Progenitor cell of endocrine pancreas (in vitro differentiated cells): ENCODE measurements at regions not wholly inside any gene's neighbourhood (a gene's known extent, or its start where the extent isn't known, plus 50 kb on each side); places are given as distances from the start of the nearest gene placed in this dataset.

Experiments used
- DNase-seq: peaks from one replicate; pipeline ENCODE4 v3.0.0; 2021; ENCODE audit warnings: low spot score; ENCODE audit not compliant: unreplicated experiment
- H3K27ac Mint-ChIP-seq: 2 replicates; pipeline ENCODE4 v1.8.0; 2021; ENCODE audit warnings: mild to moderate bottlenecking, moderate library complexity, mixed read lengths
- H3K27me3 Mint-ChIP-seq: 2 replicates; pipeline ENCODE4 v1.8.0; 2021; ENCODE audit warnings: mixed read lengths
- H3K36me3 Mint-ChIP-seq: 2 replicates; pipeline ENCODE4 v1.8.0; 2022; ENCODE audit warnings: mixed read lengths; ENCODE audit not compliant: insufficient read depth
- H3K4me1 Mint-ChIP-seq: 2 replicates; pipeline ENCODE4 v1.8.0; 2021; ENCODE audit warnings: low read depth, mixed read lengths
- H3K4me3 Mint-ChIP-seq: 2 replicates; pipeline ENCODE4 v1.8.0; 2021; ENCODE audit warnings: low read depth, mild to moderate bottlenecking, moderate library complexity, mixed read lengths
- H3K9me3 Mint-ChIP-seq: 2 replicates; pipeline ENCODE4 v1.8.0; 2021; ENCODE audit warnings: low read depth, mixed read lengths
- TF ChIP-seq, protein P1 (sequence below): fragments of 200-600 bp; sonication (generic); IDR thresholded peaks from one replicate; pipeline ENCODE4 v1.5.0; 2021; ENCODE audit warnings: antibody characterized with exemption, mild to moderate bottlenecking; ENCODE audit not compliant: unreplicated experiment

DNA sequence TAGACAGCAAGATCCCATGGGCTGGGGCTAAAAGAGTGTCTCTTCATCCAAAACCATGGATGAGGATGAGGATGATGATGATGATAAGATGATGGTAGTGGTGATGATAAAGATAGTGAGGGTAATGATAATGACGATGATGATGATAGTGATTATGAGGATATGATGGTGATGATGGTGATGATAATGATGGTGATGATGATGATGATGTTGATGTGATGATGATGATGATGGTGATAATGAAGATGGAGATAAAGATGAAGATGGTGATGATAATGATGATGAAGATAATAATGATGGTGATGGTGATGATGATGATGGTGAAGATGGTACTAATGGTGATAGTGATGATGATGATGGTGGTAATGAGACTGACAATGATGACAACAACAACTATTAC lies 299.5 kb downstream of the NPIPA8 start:
- no peak for DNase-seq
- TF ChIP-seq, protein P1, sequence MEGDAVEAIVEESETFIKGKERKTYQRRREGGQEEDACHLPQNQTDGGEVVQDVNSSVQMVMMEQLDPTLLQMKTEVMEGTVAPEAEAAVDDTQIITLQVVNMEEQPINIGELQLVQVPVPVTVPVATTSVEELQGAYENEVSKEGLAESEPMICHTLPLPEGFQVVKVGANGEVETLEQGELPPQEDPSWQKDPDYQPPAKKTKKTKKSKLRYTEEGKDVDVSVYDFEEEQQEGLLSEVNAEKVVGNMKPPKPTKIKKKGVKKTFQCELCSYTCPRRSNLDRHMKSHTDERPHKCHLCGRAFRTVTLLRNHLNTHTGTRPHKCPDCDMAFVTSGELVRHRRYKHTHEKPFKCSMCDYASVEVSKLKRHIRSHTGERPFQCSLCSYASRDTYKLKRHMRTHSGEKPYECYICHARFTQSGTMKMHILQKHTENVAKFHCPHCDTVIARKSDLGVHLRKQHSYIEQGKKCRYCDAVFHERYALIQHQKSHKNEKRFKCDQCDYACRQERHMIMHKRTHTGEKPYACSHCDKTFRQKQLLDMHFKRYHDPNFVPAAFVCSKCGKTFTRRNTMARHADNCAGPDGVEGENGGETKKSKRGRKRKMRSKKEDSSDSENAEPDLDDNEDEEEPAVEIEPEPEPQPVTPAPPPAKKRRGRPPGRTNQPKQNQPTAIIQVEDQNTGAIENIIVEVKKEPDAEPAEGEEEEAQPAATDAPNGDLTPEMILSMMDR = no peak
- peaks cover 4% of the 10 kb centered on the region for H3K9me3 Mint-ChIP-seq
- no peak overlapping the region for H3K4me3 Mint-ChIP-seq
- no peak overlapping the region for H3K27ac Mint-ChIP-seq
- no peaks in the 10 kb centered on the region for H3K4me1 Mint-ChIP-seq
- no peaks in the 10 kb centered on the region for H3K36me3 Mint-ChIP-seq
- peaks cover 5% of the 10 kb centered on the region for H3K27me3 Mint-ChIP-seq

DNA sequence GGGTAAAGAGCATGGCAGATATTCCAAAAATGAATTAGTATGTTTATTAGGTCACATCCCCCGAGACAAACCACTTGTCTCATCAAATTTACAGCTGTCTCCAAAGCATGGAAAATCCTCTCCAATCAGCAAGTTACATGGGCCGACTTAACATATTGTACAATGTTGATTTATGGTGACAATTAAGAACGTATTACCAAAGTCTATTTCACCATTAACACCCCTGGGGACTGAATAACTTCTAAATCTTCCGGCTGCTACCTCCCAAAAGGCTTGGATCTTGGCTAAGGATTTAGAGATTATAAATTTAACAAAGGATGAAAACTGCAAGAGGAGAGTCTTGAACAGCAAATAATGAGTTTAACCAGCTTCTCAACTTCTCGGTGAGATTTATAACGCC lies 311.9 kb downstream of the NPIPA8 start:
- H3K27ac Mint-ChIP-seq = no peak overlapping the region
- H3K27me3 Mint-ChIP-seq = peaks cover 17% of the 10 kb centered on the region
- no peaks in the 10 kb centered on the region for H3K9me3 Mint-ChIP-seq
- H3K36me3 Mint-ChIP-seq = no peaks in the 10 kb centered on the region
- no peaks in the 10 kb centered on the region for H3K4me1 Mint-ChIP-seq
- H3K4me3 Mint-ChIP-seq = no peak overlapping the region
- no peak for DNase-seq
- TF ChIP-seq, protein P1 = no peak

DNA sequence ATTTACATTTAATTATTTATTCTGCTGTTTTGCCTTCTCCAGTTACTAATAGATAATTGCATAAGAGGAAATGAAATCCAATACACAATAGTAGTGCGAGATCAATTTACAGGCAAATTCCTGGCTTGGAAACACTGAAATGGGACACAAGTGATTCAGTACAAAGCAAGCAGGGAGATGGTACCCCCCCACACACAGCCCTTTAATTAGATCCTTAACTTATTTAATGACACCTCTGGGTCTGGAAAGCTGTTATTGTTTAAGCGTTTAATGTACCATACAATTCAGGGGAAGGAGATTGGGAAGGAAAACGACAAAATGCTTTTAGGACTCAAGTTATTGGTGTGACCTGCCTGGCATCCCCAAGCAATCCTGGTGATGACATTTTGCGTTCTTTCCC lies 318.2 kb downstream of the NPIPA8 start:
- no peak overlapping the region for H3K27ac Mint-ChIP-seq
- no peak for DNase-seq
- TF ChIP-seq, protein P1 = no peak
- H3K4me3 Mint-ChIP-seq = no peak overlapping the region
- H3K27me3 Mint-ChIP-seq = peaks cover 1% of the 10 kb centered on the region
- H3K4me1 Mint-ChIP-seq = no peaks in the 10 kb centered on the region
- H3K36me3 Mint-ChIP-seq = no peaks in the 10 kb centered on the region
- H3K9me3 Mint-ChIP-seq = no peaks in the 10 kb centered on the region

DNA sequence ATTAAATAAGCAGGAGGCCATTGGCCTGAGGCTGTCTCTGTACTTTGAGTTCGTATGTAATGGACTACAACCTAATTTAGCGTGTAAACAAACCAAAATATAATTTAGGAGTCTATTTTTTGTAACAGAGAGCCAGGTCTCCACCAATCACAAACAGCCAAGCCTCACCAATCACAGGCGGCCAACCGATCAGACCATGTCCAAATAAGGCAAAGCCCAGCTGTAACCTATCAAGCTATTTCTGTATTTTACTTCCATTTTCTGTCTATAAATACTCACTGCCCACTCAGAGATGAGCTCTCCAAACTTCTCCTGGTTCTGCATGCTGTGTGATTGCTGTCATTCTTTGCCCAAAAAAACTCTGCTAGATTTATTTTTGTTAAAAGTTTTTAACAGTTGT lies 322.7 kb downstream of the NPIPA8 start:
- Mint-ChIP-seq H3K27ac (no peak overlapping the region), H3K4me3 (no peak overlapping the region), H3K27me3 (no peaks in the 10 kb centered on the region), H3K36me3 (no peaks in the 10 kb centered on the region), H3K4me1 (no peaks in the 10 kb centered on the region), H3K9me3 (no peaks in the 10 kb centered on the region)
- TF ChIP-seq, protein P1 = no peak
- DNase-seq = no peak

DNA sequence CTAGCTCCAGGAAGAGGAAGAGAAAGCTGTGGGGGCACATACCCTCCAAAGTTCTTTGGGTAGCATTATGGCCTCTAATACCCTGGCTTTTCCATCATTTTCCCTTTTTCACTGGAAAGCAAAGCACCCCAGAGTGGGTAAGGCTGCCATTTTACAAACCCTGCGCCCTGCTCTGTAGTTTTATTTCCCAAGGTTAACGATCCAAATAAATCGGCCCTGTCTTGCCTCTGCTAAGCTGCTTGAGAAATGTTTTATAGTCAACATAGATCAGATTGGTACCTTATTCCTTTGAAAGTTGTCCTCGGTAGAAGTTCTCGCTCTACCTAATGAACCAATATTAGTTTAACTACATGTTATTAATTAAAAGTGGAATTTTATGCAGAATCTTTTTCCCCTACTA lies 328.2 kb downstream of the NPIPA8 start:
- H3K27me3 Mint-ChIP-seq = no peaks in the 10 kb centered on the region
- no peak for DNase-seq
- no peak overlapping the region for H3K4me3 Mint-ChIP-seq
- no peaks in the 10 kb centered on the region for H3K36me3 Mint-ChIP-seq
- no peak overlapping the region for H3K27ac Mint-ChIP-seq
- TF ChIP-seq, protein P1 = no peak
- peaks cover 2% of the 10 kb centered on the region for H3K4me1 Mint-ChIP-seq
- H3K9me3 Mint-ChIP-seq = no peaks in the 10 kb centered on the region
